OCI-LY3 (cell line): ENCODE measurements at regions not wholly inside any gene's neighbourhood (a gene's known extent, or its start where the extent isn't known, plus 50 kb on each side); places are given as distances from the start of the nearest gene placed in this dataset.
"Not testable (repeated sequence)": the region's sequence is repeated elsewhere in the genome, so short reads cannot be mapped to it uniquely, and the experiment has no call there.

Source experiments
- EZH2phosphoT487 ChIP-seq: fragments of 200-600 bp; shearing (Covaris generic); IDR thresholded peaks from 2 replicates; pipeline ENCODE4 v1.6.1; 2018; ENCODE audit warnings: antibody characterized with exemption, mixed run types, low read depth
- TF ChIP-seq, protein P1 (sequence below): fragments of 200-600, 300-600 bp; sonication (generic); IDR thresholded peaks from 2 replicates; pipeline ENCODE4 v1.5.1; 2014; ENCODE audit warnings: antibody characterized with exemption, low read length, low read depth

DNA sequence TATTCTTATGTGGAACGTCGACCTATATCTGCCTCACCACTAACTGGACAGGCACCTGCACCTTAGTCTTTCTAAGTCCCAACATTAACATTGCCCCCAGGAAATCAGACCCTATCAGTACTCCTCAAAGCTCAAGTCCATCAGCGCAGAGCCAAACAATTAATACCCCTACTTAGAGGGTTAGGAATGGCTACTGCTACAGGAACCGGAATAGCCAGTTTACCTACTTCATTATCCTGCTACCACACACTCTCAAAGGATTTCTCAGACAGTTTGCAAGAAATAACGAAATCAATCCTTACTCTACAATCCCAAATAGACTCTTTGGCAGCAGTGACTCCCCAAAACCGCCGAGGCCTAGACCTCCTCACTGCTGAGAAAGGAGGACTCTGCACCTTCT is 123.1 kb upstream of the CRY1 start:
- TF ChIP-seq, protein P1, sequence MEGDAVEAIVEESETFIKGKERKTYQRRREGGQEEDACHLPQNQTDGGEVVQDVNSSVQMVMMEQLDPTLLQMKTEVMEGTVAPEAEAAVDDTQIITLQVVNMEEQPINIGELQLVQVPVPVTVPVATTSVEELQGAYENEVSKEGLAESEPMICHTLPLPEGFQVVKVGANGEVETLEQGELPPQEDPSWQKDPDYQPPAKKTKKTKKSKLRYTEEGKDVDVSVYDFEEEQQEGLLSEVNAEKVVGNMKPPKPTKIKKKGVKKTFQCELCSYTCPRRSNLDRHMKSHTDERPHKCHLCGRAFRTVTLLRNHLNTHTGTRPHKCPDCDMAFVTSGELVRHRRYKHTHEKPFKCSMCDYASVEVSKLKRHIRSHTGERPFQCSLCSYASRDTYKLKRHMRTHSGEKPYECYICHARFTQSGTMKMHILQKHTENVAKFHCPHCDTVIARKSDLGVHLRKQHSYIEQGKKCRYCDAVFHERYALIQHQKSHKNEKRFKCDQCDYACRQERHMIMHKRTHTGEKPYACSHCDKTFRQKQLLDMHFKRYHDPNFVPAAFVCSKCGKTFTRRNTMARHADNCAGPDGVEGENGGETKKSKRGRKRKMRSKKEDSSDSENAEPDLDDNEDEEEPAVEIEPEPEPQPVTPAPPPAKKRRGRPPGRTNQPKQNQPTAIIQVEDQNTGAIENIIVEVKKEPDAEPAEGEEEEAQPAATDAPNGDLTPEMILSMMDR, result not testable (repeated sequence)
- TF ChIP-seq EZH2phosphoT487, result not testable (repeated sequence)
